ENCODE measurements at regions not wholly inside any gene's neighbourhood (a gene's known extent, or its start where the extent isn't known, plus 50 kb on each side); places are given as distances from the start of the nearest gene placed in this dataset.

DNA sequence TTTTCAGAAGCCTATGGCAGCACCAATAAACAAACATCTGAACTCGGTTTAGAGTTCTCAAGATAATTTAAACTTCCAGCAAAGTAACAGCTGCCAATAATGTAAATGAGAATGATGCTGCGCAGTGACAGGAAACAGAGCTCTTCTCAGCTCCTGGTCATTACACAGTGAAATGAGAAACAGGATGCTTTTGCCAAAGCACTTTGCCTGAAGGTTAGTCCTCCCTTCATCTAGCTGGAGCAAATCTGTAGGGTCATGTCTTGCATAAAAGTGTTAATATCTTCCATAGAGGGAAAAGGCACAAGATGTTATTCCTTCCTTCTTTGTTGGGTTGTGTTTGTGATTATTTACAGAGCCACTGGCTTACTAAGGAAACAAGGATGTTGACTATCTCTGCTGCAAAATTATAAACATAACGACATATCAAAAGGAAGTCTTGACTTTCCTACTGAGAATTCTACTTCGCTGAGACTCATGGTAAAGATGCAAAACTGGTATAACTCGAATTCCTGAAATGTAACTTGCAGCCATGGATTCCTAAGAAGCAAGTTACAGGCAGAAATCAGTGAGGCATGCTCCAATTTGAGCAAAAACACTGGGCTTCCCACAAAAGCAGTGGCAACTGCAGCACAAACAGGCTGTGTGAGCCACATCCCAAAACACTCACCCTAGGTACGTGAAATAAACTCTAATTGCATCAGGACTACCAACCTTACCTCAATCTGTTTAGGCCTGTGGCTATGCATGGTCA, 102.5 kb upstream of the BEND6 start:
- TF ChIP-seq, protein P1, sequence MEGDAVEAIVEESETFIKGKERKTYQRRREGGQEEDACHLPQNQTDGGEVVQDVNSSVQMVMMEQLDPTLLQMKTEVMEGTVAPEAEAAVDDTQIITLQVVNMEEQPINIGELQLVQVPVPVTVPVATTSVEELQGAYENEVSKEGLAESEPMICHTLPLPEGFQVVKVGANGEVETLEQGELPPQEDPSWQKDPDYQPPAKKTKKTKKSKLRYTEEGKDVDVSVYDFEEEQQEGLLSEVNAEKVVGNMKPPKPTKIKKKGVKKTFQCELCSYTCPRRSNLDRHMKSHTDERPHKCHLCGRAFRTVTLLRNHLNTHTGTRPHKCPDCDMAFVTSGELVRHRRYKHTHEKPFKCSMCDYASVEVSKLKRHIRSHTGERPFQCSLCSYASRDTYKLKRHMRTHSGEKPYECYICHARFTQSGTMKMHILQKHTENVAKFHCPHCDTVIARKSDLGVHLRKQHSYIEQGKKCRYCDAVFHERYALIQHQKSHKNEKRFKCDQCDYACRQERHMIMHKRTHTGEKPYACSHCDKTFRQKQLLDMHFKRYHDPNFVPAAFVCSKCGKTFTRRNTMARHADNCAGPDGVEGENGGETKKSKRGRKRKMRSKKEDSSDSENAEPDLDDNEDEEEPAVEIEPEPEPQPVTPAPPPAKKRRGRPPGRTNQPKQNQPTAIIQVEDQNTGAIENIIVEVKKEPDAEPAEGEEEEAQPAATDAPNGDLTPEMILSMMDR (IDR thresholded peaks at IDR 0.05): no peak
- no peak for TF ChIP-seq EZH2 (IDR thresholded peaks at IDR 0.05; ENCODE audit: borderline replicate concordance, insufficient read depth, low read depth, low read length, poor library complexity, severe bottlenecking)

Data from B cell (primary cell).